ENCODE measurements at regions not wholly inside any gene's neighbourhood (a gene's known extent, or its start where the extent isn't known, plus 50 kb on each side); places are given as distances from the start of the nearest gene placed in this dataset.

DNA sequence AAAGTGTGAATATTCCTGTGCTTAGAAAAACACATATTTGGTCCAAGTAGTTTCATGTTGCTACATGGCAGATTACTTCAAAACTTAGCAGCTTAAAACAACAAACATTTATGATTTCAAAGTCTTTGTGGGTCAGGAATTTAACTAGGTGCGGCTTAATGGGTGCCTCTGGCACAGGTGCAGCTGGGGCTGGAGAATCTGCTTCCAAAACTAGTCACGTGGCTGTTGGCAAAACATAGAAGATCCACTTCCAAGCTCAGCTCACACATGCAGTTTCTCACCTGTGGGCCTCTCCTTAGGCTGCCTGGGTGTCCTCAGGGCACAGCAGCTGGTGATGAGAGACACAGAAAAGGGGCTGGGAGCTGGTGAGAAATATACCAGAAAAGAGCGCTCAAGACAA lies 263.4 kb downstream of the TTLL7 start:
- intact Hi-C loops (cut with DNase I; ENCODE audit: low total_unique reads) (no loop called here), in situ Hi-C loops (cut with MboI; ENCODE audit: low sequenced_read_pairs in 4 of 4) (no loop called here)
- ATAC-seq (no peak), DNase-seq (no peak)
- H3K9me3 ChIP-seq = no peaks in the 10 kb centered on the region
- no peaks in the 10 kb centered on the region for H3K4me1 ChIP-seq
- H3K27ac ChIP-seq = no peak overlapping the region
- no peaks in the 10 kb centered on the region for H3K36me3 ChIP-seq
- TF ChIP-seq POLR2A (IDR thresholded peaks at IDR 0.05) = no peak
- TF ChIP-seq, protein P1, sequence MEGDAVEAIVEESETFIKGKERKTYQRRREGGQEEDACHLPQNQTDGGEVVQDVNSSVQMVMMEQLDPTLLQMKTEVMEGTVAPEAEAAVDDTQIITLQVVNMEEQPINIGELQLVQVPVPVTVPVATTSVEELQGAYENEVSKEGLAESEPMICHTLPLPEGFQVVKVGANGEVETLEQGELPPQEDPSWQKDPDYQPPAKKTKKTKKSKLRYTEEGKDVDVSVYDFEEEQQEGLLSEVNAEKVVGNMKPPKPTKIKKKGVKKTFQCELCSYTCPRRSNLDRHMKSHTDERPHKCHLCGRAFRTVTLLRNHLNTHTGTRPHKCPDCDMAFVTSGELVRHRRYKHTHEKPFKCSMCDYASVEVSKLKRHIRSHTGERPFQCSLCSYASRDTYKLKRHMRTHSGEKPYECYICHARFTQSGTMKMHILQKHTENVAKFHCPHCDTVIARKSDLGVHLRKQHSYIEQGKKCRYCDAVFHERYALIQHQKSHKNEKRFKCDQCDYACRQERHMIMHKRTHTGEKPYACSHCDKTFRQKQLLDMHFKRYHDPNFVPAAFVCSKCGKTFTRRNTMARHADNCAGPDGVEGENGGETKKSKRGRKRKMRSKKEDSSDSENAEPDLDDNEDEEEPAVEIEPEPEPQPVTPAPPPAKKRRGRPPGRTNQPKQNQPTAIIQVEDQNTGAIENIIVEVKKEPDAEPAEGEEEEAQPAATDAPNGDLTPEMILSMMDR (IDR thresholded peaks at IDR 0.05 in 4 of 5, conservative IDR thresholded peaks at IDR 0.05 in 1 of 5) = no peak
- H3K4me3 ChIP-seq = no peak overlapping the region
- H3K27me3 ChIP-seq = no peaks in the 10 kb centered on the region

DNA sequence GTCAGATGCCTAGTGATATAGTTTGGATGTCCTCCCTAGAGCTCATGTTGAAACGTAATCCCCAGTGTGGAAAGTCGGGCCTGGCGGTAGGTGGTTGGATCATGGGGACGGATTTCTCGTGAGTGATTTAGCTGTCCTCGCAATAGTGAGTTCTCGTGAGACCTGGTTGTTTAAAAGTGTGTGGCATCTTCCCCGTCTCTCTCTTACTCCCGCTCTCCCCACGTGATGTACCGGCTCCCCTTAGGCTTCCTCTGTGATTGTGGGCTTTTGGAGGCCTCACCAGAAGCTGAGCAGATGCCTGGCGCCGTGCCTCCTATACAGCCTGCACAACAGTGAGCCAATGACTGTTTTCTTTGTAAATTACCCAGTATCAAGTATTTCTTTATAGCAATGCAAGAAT lies 264.5 kb downstream of the TTLL7 start:
- intact Hi-C loops (cut with DNase I; ENCODE audit: low total_unique reads) = no loop called here
- DNase-seq (no peak), ATAC-seq (no peak)
- Histone ChIP-seq H3K27me3 (no peaks in the 10 kb centered on the region), H3K9me3 (no peaks in the 10 kb centered on the region), H3K36me3 (no peaks in the 10 kb centered on the region), H3K27ac (no peak overlapping the region), H3K4me1 (no peaks in the 10 kb centered on the region), H3K4me3 (no peak overlapping the region)
- TF ChIP-seq, protein P1 (IDR thresholded peaks at IDR 0.05 in 4 of 5, conservative IDR thresholded peaks at IDR 0.05 in 1 of 5) = no peak
- no peak for TF ChIP-seq POLR2A (IDR thresholded peaks at IDR 0.05)
- in situ Hi-C loops (cut with MboI; ENCODE audit: low sequenced_read_pairs in 4 of 4) = no loop called here

DNA sequence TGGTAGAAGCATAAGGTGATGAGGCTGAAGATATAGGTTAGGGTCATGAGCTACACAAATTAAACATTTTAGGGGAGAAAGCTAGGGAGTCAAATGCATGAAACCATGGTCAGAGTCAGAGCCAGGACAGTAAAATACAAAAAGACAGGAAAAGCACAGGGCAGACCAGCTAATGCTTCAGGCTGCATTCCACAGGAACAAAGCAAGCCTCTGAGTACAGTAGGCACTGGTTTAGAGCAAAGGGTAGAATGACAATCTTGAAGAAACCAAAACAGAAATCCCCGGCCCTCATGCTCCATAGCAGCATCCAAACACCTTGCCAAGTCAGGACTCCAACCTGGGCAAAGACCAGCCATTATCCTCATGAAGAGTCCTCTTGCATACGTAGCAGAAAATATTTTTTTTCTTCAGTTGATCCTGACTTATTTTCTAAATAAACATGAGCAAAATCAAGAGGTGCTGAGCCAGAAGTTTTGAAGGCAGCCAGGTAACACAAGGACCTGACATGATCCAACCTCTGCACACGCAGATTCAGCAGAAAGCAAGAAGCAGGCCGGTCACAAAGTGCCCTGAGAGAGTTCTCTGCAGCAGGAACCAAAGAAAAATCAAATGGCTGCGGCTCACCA lies 273.1 kb downstream of the TTLL7 start:
- in situ Hi-C loops (cut with MboI; ENCODE audit: low sequenced_read_pairs in 4 of 4) (no loop called here), intact Hi-C loops (cut with DNase I; ENCODE audit: low total_unique reads) (no loop called here)
- no peak overlapping the region for H3K27ac ChIP-seq
- H3K36me3 ChIP-seq = no peaks in the 10 kb centered on the region
- no peak for ATAC-seq
- TF ChIP-seq, protein P1 (IDR thresholded peaks at IDR 0.05 in 4 of 5, conservative IDR thresholded peaks at IDR 0.05 in 1 of 5) = no peak
- no peak for TF ChIP-seq POLR2A (IDR thresholded peaks at IDR 0.05)
- H3K9me3 ChIP-seq = no peaks in the 10 kb centered on the region
- no peak for DNase-seq
- H3K4me3 ChIP-seq = no peak overlapping the region
- H3K4me1 ChIP-seq = no peaks in the 10 kb centered on the region
- no peaks in the 10 kb centered on the region for H3K27me3 ChIP-seq

DNA sequence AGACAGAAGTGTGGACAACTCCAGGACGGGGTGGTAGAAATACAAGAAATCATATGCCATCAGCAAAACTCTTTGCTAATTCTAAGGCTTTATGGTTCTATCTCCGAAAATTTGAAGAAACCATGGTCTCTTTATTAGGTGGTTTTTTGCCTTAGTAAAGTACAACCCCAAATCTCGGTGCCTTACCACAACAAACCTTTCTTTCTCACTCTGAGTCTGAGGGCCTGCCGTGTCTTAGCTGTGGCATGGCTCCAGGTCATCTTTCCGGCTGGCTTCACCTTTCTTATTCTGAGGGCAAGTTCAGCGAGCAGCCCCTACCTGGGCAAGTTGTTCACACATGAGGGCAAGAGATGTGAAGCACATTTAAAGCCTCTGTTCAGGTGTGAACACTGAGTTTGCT lies 280.6 kb downstream of the TTLL7 start:
- in situ Hi-C loops (cut with MboI; ENCODE audit: low sequenced_read_pairs in 4 of 4) (no loop called here), intact Hi-C loops (cut with DNase I; ENCODE audit: low total_unique reads) (no loop called here)
- TF ChIP-seq POLR2A (IDR thresholded peaks at IDR 0.05) = no peak
- TF ChIP-seq, protein P1 (IDR thresholded peaks at IDR 0.05 in 4 of 5, conservative IDR thresholded peaks at IDR 0.05 in 1 of 5) = no peak
- Histone ChIP-seq H3K4me3 (no peak overlapping the region), H3K27me3 (no peaks in the 10 kb centered on the region), H3K27ac (no peak overlapping the region), H3K36me3 (no peaks in the 10 kb centered on the region), H3K9me3 (no peaks in the 10 kb centered on the region), H3K4me1 (no peaks in the 10 kb centered on the region)
- ATAC-seq (no peak), DNase-seq (no peak)

DNA sequence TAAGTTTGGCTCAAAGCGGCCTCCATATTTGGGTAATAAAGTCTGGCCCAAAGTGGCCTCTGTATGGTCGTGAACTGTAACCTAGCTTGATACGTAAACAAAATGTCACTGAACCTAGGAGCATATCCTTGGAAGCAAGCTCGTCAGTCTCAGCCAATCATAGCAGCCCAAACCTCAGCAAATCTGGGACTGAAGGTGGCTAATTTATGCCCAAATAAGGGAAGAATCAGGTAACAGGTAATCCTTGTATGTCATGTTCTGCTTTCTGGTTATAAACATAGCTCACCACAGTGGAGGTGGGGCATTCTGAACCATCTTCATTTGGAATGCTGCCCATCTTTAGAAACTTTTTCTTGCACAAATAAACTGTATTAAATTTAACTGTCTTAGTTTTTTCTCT lies 281.1 kb downstream of the TTLL7 start:
- no peaks in the 10 kb centered on the region for H3K4me1 ChIP-seq
- no peaks in the 10 kb centered on the region for H3K9me3 ChIP-seq
- no peak overlapping the region for H3K27ac ChIP-seq
- H3K27me3 ChIP-seq = no peaks in the 10 kb centered on the region
- intact Hi-C loops (cut with DNase I; ENCODE audit: low total_unique reads) (no loop called here), in situ Hi-C loops (cut with MboI; ENCODE audit: low sequenced_read_pairs in 4 of 4) (no loop called here)
- no peak overlapping the region for H3K4me3 ChIP-seq
- TF ChIP-seq POLR2A (IDR thresholded peaks at IDR 0.05) = no peak
- TF ChIP-seq, protein P1 (IDR thresholded peaks at IDR 0.05 in 4 of 5, conservative IDR thresholded peaks at IDR 0.05 in 1 of 5) = no peak
- DNase-seq (no peak), ATAC-seq (no peak)
- H3K36me3 ChIP-seq = no peaks in the 10 kb centered on the region

All from gastrocnemius medialis (tissue), 4 donors.